Cerebellar cortex (tissue), 1 donor: ENCODE measurements at regions not wholly inside any gene's neighbourhood (a gene's known extent, or its start where the extent isn't known, plus 50 kb on each side); places are given as distances from the start of the nearest gene placed in this dataset.

ENCODE experiments used
- DNase-seq: peaks from one replicate; pipeline ENCODE4 v3.0.0-alpha.2; 2015; ENCODE audit warnings: low spot score

DNA sequence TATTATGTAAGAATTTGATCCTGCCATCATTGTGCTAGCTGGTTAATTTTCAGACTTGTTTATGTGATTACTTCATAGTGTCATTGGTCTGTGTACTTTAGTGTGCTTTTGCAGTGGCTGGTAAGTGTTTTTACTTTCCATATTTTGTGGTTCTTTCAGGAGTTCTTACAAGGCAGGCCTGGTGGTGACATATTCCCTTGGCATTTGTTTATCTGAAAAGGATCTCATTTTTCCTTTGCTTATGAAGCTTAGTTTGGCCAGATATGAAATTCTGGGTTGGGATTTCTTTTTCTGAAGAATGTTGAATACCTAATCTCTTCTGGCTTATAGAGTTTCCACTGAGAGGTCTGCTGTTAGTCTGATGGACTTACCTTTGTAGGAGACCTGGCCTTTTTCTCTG lies 72.8 kb upstream of the MC4R start:
- DNase-seq, result no peak

DNA sequence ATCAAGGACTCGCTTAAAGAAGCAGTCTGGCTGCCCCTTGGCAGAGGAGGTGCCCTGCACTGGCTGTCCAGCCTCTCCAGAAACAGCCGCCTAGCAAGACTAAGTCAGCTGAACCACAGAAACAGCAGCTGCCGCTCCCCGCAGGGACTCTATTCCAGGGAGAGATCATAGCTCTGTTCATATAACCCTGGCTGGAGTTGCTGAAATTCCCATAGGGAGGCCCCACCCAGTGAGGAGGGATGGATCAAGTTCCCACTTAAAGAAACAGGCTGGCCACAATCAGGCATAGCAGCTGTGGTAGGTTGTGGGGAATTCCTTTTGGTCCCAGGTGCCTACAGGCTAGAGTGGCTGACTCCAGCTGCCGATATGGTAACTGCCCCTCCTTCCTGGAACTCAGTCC lies 74.2 kb upstream of the MC4R start:
- no peak for DNase-seq

DNA sequence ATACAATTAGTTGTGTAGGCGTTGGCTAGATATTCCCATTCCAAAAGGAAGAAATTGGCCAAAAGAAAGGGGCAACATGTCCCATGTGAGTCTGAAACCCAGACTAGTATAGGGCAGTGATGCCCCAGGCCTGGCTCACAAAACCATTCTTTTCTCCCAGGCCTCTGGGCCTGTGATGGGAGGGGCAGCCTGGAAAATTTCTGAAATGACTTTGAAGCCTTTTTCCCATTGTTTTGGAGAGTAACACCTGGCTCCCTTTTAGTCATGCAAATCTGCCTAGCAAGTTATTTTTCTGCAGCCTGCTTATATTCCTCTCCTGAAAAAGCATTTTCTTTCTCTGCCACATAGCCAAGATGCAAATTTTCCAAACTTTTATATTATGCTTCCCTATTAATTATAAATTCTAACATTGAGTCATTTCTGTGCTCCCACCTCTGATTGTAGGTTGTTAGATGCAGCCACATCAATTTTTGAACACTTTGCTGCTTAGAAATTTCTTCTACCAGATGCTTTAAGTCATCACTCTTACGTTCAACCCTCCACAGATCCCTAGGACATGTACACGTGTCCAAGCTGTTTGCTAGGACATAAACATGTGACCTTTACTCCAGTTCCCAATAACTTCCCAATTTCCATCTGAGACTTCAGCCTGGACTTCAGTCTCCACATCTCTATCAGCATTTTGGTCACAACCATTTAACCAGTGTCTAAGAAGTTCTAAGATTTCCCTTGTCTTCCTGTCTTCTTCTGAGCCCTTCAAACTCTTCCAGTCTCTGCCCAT lies 76.1 kb upstream of the MC4R start:
- DNase-seq, result no peak

GRCh38 chr18:60452421-60452820 lies 79.8 kb upstream of the MC4R start:
- no peak for DNase-seq

DNA sequence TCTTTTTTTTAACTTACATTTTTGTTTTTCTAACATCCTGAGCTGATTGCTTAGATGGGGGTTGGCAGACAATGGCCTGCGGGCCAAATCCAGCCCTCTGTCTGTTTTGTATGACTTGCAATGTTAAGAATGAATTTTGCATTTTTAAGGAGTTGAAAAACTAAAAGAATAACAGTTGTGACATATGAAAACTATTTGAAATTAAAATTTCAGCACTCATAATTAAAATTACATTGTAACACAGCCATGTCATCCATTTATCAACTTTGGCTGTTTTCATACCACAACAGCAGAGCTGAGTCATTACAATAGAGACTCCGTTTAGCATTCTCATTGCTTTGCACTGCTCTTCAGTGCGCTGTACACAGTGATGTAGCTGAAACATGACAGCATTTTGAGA lies 94.1 kb upstream of the MC4R start:
- DNase-seq, result no peak

DNA sequence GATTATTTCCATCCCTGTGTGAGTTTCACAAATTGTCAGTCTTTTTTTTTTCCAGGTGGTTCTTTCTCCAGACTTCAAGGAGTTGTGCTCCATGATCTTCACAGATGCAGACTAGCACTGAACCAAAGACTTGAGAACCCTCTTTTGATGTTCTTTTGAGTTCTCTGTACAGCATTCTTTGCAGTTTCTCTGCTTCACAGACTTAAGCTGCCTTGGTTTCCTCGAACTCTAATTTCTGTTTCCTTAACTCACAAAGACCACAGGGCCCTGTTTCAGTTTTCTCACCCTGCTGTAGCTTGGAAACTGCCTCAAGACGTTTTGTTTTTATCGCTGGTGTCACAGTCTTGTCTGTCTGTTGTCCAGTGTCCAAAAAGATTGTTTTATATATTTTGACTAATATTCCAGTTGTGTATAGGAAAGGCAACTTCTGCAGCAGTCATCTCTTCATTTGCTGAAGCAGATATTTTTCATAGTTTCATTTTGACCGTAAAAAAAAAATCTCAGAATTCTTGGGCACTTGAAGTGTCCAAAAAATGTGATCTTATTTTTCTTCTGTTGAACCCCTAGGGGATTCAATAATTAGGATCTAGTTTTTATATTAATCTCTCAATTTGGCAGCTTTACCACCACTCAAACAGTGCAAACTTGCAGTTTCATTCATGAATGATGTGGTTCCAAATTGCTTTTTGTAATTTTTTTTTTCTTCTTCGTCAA lies 97.0 kb upstream of the MC4R start:
- DNase-seq, result no peak

DNA sequence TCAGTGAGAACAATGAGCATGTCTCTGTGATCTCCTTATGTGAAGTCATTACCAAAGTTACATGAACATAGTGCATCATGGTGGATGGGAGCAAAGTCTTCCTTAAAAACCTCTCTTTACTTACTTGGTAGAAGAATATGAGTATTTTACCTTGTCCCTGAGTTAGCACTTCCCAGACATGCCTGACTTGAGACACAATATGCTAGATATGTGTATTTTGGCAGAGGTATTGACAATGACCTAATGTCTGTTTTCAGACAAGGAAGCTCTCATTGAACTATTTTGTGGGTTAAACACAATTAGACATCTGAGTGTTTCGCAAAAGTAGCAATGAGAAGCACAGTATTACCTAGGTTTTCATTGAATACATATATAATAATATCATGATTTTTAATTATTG lies 99.1 kb upstream of the MC4R start:
- no peak for DNase-seq

- DNase-seq, result no peak
These were observed 112.6 kb upstream of the MC4R start for GRCh38 chr18:60485201-60485600.

GRCh38 chr18:60493066-60493465 lies 120.5 kb upstream of the MC4R start:
- no peak for DNase-seq

GRCh38 chr18:60499675-60500074 lies 127.1 kb upstream of the MC4R start:
- no peak for DNase-seq

- DNase-seq, result no peak
These were observed 128.4 kb upstream of the MC4R start for GRCh38 chr18:60500960-60501359.

DNA sequence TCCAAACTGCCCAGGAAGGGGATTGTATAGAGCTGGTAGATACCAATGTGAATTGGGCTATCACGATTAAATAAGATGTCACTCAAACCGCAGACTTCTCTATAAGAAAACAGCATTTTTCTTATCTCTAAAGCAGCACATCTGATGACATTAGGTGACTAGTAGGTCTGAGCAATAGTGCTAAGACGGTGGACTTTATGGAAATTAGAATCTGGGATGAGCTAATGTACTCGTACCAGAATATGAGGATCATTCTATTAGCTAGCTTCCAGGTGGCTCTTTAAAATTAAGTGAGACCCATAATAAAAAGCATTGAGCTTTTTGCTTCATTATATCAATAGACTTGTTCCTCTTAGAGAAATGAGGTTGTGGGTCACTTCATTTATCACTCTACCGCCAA lies 130.0 kb upstream of the MC4R start:
- no peak for DNase-seq

- DNase-seq, result no peak
These were observed 130.6 kb upstream of the MC4R start for GRCh38 chr18:60503199-60503598.

GRCh38 chr18:60506190-60506589 lies 133.6 kb upstream of the MC4R start:
- no peak for DNase-seq

DNA sequence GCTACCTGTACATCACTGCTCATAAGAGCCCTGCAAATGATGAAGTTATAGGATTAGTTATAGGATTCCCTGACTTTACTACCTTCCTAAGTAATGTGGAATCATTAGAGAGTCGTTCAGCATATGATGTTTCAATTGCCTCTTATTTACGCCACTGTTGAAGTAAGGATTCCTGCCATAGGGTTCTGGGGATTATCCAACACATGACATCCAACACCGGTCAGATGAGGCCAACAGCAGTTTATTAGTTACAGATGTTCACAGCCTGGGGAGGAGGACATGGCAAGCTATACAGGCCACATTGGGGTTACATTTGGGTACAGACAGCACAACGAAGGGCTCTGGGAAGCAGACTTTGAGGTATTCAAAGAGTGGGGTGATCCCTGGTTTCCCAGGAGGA lies 134.1 kb upstream of the MC4R start:
- DNase-seq, result no peak

- no peak for DNase-seq
These were observed 135.5 kb upstream of the MC4R start for GRCh38 chr18:60508108-60508507.

GRCh38 chr18:60534538-60534937 lies 162.0 kb upstream of the MC4R start:
- no peak for DNase-seq

DNA sequence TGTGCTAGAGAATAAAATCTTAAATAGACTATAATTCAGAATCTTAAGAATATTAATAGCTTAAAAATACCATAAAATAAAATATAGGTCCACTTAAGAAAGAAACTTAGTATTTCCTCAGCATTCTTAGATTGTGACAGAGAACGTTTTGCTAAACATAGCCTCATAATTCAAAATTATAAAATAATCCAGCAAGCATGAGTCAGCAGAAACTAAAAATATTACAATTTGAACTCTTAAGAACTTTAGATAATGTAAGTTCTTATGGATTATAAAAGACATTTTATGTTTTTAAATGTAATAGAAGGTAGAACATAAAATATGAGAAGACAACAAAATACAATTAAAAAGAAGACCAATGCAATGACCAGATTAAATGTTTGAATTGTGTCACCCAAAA lies 164.5 kb upstream of the MC4R start:
- DNase-seq, result no peak

GRCh38 chr18:60538891-60539290 lies 166.3 kb upstream of the MC4R start:
- DNase-seq, result no peak

- DNase-seq, result no peak
These were observed 169.1 kb upstream of the MC4R start for GRCh38 chr18:60541661-60542060.

GRCh38 chr18:60543646-60544045 lies 171.1 kb upstream of the MC4R start:
- DNase-seq, result no peak

GRCh38 chr18:60549338-60549960 lies 176.9 kb upstream of the MC4R start:
- DNase-seq, result peak; percentile 47

DNA sequence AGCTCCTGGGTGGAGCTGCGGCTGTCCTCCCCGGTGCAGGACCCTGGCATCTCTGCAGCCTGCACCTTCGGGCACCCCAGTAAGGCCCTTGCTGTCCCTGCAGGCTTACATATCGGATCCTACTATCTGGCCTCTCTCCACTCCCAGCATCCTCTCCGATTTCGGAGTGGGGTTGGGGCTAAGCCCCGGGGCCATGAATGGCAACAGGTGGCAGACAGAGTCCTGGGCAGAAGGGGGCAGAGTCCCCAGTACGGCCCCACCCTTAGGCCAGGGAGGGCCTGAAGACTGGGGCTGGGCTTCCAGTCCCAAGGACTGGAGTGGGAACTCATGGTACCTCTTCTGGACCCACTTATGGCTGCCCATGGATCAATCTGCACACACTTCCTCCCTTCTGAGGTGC lies 180.4 kb upstream of the MC4R start:
- DNase-seq, result no peak
